ENCODE measurements at regions not wholly inside any gene's neighbourhood (a gene's known extent, or its start where the extent isn't known, plus 50 kb on each side); places are given as distances from the start of the nearest gene placed in this dataset.

- H3K27me3 ChIP-seq: peaks cover 0 to 41% of the 10 kb centered on the region in 2 donors
- intact Hi-C loops (cut with DNase I): no loop called here
- no peak for ATAC-seq
Observed at GRCh38 chr10:8444630-8445029, 390.1 kb downstream of the GATA3 start.

GRCh38 chr10:8445353-8445752 is 390.9 kb downstream of the GATA3 start:
- Histone ChIP-seq H3K4me3 (no peak overlapping the region), H3K27me3 (peaks cover 0 to 35% of the 10 kb centered on the region in 2 donors), H3K27ac (no peak overlapping the region), H3K9me3 (no peaks in the 10 kb centered on the region), H3K4me1 (no peaks in the 10 kb centered on the region), H3K36me3 (no peaks in the 10 kb centered on the region)
- no peak for TF ChIP-seq CTCF (IDR thresholded peaks at IDR 0.05)
- no peak for DNase-seq
- intact Hi-C loops (cut with DNase I): no loop called here
- ATAC-seq: no peak

More at GRCh38 chr10:8444630-8445029, 390.1 kb downstream of the GATA3 start:
- Histone ChIP-seq H3K27ac (no peak overlapping the region), H3K36me3 (no peaks in the 10 kb centered on the region), H3K4me1 (no peaks in the 10 kb centered on the region), H3K4me3 (no peak overlapping the region), H3K9me3 (no peaks in the 10 kb centered on the region)
- DNase-seq: no peak
- no peak for TF ChIP-seq CTCF (IDR thresholded peaks at IDR 0.05)

- ATAC-seq: no peak
- no peaks in the 10 kb centered on the region for H3K9me3 ChIP-seq
- H3K4me3 ChIP-seq: no peak overlapping the region
- no peak overlapping the region for H3K27ac ChIP-seq
- TF ChIP-seq CTCF (IDR thresholded peaks at IDR 0.05): no peak
- H3K36me3 ChIP-seq: no peaks in the 10 kb centered on the region
- H3K4me1 ChIP-seq: no peaks in the 10 kb centered on the region
- no peak for DNase-seq
- intact Hi-C loops (cut with DNase I): no loop called here
- H3K27me3 ChIP-seq: peaks cover 0 to 18% of the 10 kb centered on the region in 2 donors
Observed at GRCh38 chr10:8449909-8450308, 395.4 kb downstream of the GATA3 start.

- H3K4me1 ChIP-seq: no peaks in the 10 kb centered on the region
- intact Hi-C loops (cut with DNase I): no loop called here
- no peak for TF ChIP-seq CTCF (IDR thresholded peaks at IDR 0.05)
- no peaks in the 10 kb centered on the region for H3K36me3 ChIP-seq
- no peak overlapping the region for H3K27ac ChIP-seq
- DNase-seq: peak in 2 of 4 donors; percentile 50 to 71
- peaks cover 0 to 15% of the 10 kb centered on the region in 2 donors for H3K9me3 ChIP-seq
- ATAC-seq: peak; percentile 97
- no peak overlapping the region for H3K4me3 ChIP-seq
- H3K27me3 ChIP-seq: no peaks in the 10 kb centered on the region
Observed at GRCh38 chr10:8453587-8453986, 399.1 kb downstream of the GATA3 start.

- H3K36me3 ChIP-seq: no peaks in the 10 kb centered on the region
- H3K27me3 ChIP-seq: no peaks in the 10 kb centered on the region
- TF ChIP-seq CTCF (IDR thresholded peaks at IDR 0.05): no peak
- no peak overlapping the region for H3K4me3 ChIP-seq
- intact Hi-C loops (cut with DNase I): no loop called here
- no peak for ATAC-seq
- H3K4me1 ChIP-seq: no peaks in the 10 kb centered on the region
- DNase-seq: no peak
- peaks cover 0 to 15% of the 10 kb centered on the region in 2 donors for H3K9me3 ChIP-seq
- no peak overlapping the region for H3K27ac ChIP-seq
Observed at GRCh38 chr10:8454357-8454756, 399.9 kb downstream of the GATA3 start.
